IMR-90 (cell line): ENCODE measurements at regions not wholly inside any gene's neighbourhood (a gene's known extent, or its start where the extent isn't known, plus 50 kb on each side); places are given as distances from the start of the nearest gene placed in this dataset.

Experiments used
- BHLHE40 ChIP-seq: fragments of 150-350 bp; IDR thresholded peaks from 2 replicates; pipeline ENCODE4 v1.6.1; 2016; ENCODE audit warnings: mild to moderate bottlenecking, low read depth, low read length
- TF ChIP-seq, protein P1 (sequence below): fragments of 150-350 bp; IDR thresholded peaks from 2 replicates; pipeline ENCODE4 v1.6.1; 2017; ENCODE audit warnings: mild to moderate bottlenecking, antibody characterized with exemption, low read length, low read depth
- TF ChIP-seq, protein P2 (sequence below): conservative IDR thresholded peaks from 2 replicates; pipeline ENCODE4 v1.5.1; 2012; ENCODE audit warnings: mild to moderate bottlenecking, low read depth, low read length, improper control_type of control experiment

DNA sequence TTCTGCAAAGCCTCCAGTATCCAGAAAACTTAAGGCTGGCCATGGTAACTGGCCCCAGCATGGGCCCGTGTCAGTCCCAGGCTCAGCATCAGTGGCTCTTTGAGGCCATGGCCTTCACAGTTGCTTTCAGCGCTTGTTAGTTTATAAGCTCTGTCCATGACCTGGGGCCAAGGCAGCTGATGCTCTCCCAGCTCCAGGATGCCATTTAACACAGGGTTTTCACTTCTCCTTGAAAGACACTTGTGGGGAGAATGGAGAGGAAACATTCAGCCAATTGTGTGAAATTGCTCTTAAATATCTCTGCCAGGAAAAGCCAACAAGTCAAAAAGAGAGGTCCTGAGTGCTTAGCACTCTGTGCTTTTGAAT lies 321.3 kb downstream of the FOXO1 start:
- TF ChIP-seq, protein P1, sequence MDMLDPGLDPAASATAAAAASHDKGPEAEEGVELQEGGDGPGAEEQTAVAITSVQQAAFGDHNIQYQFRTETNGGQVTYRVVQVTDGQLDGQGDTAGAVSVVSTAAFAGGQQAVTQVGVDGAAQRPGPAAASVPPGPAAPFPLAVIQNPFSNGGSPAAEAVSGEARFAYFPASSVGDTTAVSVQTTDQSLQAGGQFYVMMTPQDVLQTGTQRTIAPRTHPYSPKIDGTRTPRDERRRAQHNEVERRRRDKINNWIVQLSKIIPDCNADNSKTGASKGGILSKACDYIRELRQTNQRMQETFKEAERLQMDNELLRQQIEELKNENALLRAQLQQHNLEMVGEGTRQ: no peak
- TF ChIP-seq, protein P2, sequence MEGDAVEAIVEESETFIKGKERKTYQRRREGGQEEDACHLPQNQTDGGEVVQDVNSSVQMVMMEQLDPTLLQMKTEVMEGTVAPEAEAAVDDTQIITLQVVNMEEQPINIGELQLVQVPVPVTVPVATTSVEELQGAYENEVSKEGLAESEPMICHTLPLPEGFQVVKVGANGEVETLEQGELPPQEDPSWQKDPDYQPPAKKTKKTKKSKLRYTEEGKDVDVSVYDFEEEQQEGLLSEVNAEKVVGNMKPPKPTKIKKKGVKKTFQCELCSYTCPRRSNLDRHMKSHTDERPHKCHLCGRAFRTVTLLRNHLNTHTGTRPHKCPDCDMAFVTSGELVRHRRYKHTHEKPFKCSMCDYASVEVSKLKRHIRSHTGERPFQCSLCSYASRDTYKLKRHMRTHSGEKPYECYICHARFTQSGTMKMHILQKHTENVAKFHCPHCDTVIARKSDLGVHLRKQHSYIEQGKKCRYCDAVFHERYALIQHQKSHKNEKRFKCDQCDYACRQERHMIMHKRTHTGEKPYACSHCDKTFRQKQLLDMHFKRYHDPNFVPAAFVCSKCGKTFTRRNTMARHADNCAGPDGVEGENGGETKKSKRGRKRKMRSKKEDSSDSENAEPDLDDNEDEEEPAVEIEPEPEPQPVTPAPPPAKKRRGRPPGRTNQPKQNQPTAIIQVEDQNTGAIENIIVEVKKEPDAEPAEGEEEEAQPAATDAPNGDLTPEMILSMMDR: no peak
- no peak for TF ChIP-seq BHLHE40
